HUES48 (cell line): ENCODE measurements at regions not wholly inside any gene's neighbourhood (a gene's known extent, or its start where the extent isn't known, plus 50 kb on each side); places are given as distances from the start of the nearest gene placed in this dataset.
"Not testable (repeated sequence)": the region's sequence is repeated elsewhere in the genome, so short reads cannot be mapped to it uniquely, and the experiment has no call there.

ENCODE experiments used
- H3K27ac ChIP-seq: one replicate; pipeline ENCODE4 v1.7.0; 2013; ENCODE audit warnings: low read depth, low read length, inconsistent platforms
- H3K27me3 ChIP-seq: 2 replicates; pipeline ENCODE4 v1.6.1; 2013; ENCODE audit warnings: mild to moderate bottlenecking, low read length; ENCODE audit not compliant: control insufficient read depth, insufficient read depth
- H3K36me3 ChIP-seq: 2 replicates; pipeline ENCODE4 v1.6.1; 2013; ENCODE audit warnings: low read length; ENCODE audit not compliant: control insufficient read depth, insufficient read depth
- H3K4me1 ChIP-seq: 2 replicates; pipeline ENCODE4 v1.6.1; 2013; ENCODE audit warnings: mild to moderate bottlenecking, low read length; ENCODE audit not compliant: control insufficient read depth, insufficient read depth
- H3K4me3 ChIP-seq: 2 replicates; pipeline ENCODE4 v1.5.1; 2013; ENCODE audit warnings: mild to moderate bottlenecking, low read depth, low read length
- H3K9ac ChIP-seq: 2 replicates; pipeline ENCODE4 v1.6.1; 2013; ENCODE audit warnings: mild to moderate bottlenecking, low read depth, low read length, moderate library complexity
- H3K9me3 ChIP-seq: 2 replicates; pipeline ENCODE4 v1.6.1; 2013; ENCODE audit warnings: low read length; ENCODE audit not compliant: control insufficient read depth, insufficient read depth

DNA sequence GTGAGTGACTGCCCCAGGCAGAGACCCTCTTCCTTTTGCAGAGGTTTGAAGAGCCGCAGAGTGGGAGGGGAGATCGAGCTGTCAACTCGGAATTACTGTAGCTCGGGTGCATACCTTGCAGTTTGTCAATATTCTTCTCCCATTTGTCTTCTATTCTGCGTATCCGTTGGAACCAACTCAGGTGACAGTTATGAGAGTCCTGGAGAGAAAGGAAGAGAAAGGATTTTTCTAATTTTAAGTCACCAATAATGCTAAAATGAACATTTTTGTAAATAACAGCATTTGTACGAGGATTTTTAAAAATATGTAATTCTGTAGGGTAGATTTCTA, 1393.4 kb downstream of the CDH12 start:
- Histone ChIP-seq H3K27ac (peak overlapping the region; percentile 42), H3K4me3 (peak overlapping the region; percentile 71)
- not testable (repeated sequence) for H3K27me3 ChIP-seq, H3K9ac ChIP-seq, H3K9me3 ChIP-seq, H3K4me1 ChIP-seq, H3K36me3 ChIP-seq

DNA sequence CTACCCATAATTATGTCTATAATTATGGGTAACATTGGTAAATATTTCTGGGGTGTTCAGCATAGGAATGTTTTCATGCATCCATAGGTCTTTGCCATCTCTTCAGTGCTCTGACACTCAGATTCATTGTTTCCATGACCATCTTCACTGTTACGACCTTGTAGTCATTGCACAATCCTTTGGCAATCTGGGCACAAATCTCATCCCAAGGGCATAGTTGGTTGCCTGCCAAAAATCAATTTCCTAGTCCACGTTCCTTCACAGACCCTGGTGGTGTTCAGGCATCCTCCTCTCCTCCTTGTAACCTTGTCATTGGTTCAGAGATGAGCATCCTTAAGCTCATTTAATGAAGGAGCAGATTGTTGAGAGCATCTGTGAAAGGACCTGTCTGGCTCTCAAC, 1400.7 kb downstream of the CDH12 start:
- no peak overlapping the region for H3K4me3 ChIP-seq
- H3K4me1 ChIP-seq = no peaks in the 10 kb centered on the region
- no peaks in the 10 kb centered on the region for H3K36me3 ChIP-seq
- H3K27ac ChIP-seq = no peak overlapping the region
- H3K9ac ChIP-seq = no peak overlapping the region
- H3K9me3 ChIP-seq = no peaks in the 10 kb centered on the region
- no peaks in the 10 kb centered on the region for H3K27me3 ChIP-seq

DNA sequence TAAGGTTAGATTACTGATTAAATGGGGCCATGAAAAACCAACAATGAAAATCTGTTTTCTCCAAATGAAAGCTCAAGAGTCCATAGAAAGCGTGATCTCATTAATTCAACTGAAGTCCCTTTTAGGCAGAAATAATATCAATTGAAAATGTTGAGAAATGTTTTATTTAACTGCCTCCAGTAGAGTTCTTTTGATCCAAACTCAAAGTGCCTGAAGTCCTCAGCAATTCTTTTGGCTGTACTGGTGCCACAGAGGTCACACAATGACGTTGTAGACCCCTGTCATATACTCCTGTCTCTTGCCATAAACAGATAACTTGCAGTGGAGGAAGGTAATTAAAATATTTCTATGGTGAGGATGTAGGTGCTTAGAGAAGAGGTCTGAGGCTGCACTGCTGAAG, 1420.5 kb downstream of the CDH12 start:
- no peak overlapping the region for H3K27ac ChIP-seq
- no peaks in the 10 kb centered on the region for H3K9me3 ChIP-seq
- H3K4me3 ChIP-seq = no peak overlapping the region
- H3K9ac ChIP-seq = no peak overlapping the region
- H3K4me1 ChIP-seq = no peaks in the 10 kb centered on the region
- no peaks in the 10 kb centered on the region for H3K36me3 ChIP-seq
- H3K27me3 ChIP-seq = no peaks in the 10 kb centered on the region

DNA sequence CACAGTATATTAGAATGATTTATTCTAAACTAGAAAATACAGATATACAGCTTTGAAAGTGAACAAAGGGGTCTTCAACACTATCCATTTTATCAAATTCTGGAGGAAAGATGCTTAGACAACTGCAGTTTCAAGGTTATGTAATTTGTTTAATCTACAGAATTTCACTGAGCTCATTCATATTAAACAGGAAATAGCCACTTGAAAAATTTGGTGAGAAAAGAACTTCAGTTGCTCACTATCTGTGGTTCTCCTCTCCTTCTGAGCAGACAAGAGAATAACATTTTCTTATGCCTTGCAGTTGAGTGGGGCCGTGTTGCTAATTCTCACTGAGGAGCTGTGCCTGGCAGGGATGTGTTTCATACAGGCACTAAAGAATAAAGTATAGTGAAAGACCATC, 1428.2 kb downstream of the CDH12 start:
- no peak overlapping the region for H3K4me3 ChIP-seq
- H3K27me3 ChIP-seq = no peaks in the 10 kb centered on the region
- H3K36me3 ChIP-seq = no peaks in the 10 kb centered on the region
- no peak overlapping the region for H3K9ac ChIP-seq
- H3K9me3 ChIP-seq = no peaks in the 10 kb centered on the region
- no peaks in the 10 kb centered on the region for H3K4me1 ChIP-seq
- H3K27ac ChIP-seq = no peak overlapping the region

DNA sequence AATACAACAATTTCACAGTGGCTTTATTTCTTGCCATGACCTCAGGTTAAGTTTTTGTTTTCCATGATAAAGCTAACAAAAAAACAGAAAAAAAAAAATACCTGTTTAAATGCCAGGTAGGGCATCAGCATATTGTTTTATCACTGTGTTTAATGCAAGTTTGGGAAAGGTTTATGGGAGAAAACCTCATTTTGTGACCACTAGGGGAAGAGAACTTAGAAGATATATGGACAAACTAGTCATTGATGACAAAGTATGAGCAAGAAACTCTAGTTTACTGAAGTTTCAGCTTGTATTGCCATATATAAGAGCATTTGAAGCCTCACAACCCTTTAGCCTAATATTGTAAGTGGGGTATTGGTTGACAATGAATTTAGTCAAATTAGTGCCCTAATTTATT, 1431.4 kb upstream of the CDH18 start:
- Histone ChIP-seq H3K9ac (no peak overlapping the region), H3K4me1 (no peaks in the 10 kb centered on the region), H3K9me3 (no peaks in the 10 kb centered on the region), H3K4me3 (no peak overlapping the region), H3K27me3 (no peaks in the 10 kb centered on the region), H3K27ac (no peak overlapping the region), H3K36me3 (no peaks in the 10 kb centered on the region)

DNA sequence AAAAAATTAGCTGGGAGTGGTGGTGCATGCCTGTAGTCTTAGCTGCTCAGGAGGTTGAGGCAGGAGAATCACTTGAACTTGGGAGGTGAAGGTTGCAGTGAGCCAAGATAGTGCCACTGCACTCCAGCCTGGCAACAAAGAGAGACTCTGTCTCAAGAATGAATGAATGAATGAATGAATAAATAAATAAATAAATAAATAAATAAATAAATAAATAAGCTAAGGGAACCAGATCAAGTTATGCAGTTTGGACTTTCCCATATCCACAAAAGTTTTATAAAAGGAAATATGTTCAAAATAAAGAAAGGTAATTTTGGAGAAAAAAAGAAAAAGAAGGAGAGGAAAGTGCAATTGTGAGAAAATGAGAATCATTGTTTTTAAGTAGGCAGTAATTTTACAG, 1414.1 kb upstream of the CDH18 start:
- not testable (repeated sequence) for H3K36me3 ChIP-seq, H3K27ac ChIP-seq, H3K27me3 ChIP-seq, H3K4me3 ChIP-seq, H3K4me1 ChIP-seq, H3K9ac ChIP-seq, H3K9me3 ChIP-seq

DNA sequence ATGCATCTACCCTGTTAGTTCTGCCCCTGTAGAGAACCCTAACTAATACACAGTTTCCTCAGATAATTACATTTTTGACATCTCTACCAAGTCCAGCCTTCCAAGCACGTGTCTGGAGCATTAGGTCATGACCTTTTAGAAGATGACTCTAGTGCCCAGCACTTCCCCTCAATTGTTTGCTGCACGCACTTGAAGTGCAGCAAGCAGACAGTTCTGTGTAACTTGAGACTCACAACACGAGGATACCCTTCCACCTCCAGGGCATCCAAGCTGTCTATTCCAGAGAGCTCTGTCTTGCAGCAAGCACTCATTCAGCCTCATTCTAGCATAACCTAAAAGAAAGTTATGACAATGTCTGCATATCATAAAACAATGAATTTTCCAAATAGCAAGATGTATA, 1410.5 kb upstream of the CDH18 start:
- Histone ChIP-seq H3K27me3 (no peaks in the 10 kb centered on the region), H3K9me3 (no peaks in the 10 kb centered on the region), H3K36me3 (no peaks in the 10 kb centered on the region), H3K9ac (no peak overlapping the region), H3K4me3 (no peak overlapping the region), H3K4me1 (no peaks in the 10 kb centered on the region), H3K27ac (no peak overlapping the region)

DNA sequence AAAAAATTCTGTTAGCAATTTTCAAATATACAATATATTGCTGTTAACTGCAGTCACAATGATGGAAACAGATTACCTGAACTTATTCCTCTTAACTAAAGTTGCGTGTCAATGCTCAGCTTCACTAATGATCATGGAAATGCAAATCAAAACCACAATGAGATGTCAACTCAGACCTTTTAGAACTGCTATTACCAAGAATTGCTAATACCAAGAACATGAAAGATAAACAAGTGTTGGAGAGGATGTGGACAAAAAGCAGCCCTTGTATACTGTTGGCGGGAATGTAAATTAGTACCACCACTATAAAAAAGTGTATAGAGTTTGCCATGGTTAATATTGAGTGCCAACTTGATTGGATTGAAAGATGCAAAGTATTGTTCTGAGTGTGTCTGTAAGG, 1409.7 kb upstream of the CDH18 start:
- H3K27me3 ChIP-seq = no peaks in the 10 kb centered on the region
- no peaks in the 10 kb centered on the region for H3K36me3 ChIP-seq
- no peaks in the 10 kb centered on the region for H3K9me3 ChIP-seq
- H3K9ac ChIP-seq = no peak overlapping the region
- H3K4me1 ChIP-seq = no peaks in the 10 kb centered on the region
- no peak overlapping the region for H3K27ac ChIP-seq
- H3K4me3 ChIP-seq = no peak overlapping the region

DNA sequence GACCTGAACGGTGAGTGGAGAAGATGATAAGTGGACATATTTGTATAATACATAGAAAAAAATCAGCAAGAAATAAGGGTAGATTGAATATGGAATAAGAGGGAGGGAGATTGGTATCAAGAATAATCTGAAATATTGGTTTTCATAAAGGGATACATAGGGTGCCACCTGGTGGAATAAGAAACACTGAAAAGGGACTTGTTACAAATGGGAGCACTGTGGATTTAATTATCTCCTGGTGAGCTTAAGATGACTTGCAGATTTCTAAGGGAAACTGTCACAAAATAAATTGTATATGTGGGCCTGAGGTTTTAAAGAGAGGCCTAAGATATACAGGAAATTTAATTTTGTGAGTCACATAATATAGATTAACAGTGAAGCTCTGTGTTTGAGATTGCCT, 1403.5 kb upstream of the CDH18 start:
- H3K4me1 ChIP-seq = no peaks in the 10 kb centered on the region
- H3K27ac ChIP-seq = no peak overlapping the region
- no peak overlapping the region for H3K9ac ChIP-seq
- H3K4me3 ChIP-seq = no peak overlapping the region
- H3K27me3 ChIP-seq = no peaks in the 10 kb centered on the region
- no peaks in the 10 kb centered on the region for H3K9me3 ChIP-seq
- no peaks in the 10 kb centered on the region for H3K36me3 ChIP-seq

DNA sequence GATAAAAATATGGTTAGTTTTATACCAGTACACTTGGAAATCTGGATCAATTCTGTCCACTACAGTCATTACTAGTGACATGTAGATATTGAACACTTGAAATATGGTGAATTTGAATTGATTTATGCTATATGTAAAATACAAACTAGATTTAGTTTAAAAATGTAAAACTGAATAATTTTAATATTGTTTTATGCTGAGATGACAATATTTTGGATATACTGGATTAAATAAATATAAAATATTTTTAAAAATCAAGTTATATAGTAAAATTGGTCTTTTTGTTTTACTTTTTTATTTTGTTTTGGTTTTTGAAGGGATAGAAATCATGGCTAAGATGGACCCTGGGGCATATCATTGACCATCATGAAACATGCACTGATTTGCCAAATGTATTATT, 1372.8 kb upstream of the CDH18 start:
- not testable (repeated sequence) for H3K27me3 ChIP-seq, H3K27ac ChIP-seq, H3K4me3 ChIP-seq, H3K4me1 ChIP-seq, H3K9ac ChIP-seq, H3K36me3 ChIP-seq, H3K9me3 ChIP-seq

DNA sequence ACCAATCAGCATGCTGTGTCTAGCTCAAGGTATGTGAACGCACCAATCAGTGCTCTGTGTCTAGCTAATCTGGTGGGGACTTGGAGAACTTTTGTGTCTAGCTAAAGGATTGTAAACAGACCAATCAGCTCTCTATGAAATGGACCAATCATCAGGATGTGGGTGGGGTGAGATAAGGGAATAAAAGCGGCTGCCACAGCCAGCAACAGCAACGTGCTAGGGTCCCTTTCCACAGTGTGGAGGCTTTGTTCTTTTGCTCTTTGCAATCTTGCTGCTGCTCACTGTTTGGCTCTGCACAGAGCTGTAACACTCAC, 1353.9 kb upstream of the CDH18 start:
- H3K9ac ChIP-seq, H3K4me1 ChIP-seq, H3K36me3 ChIP-seq, H3K9me3 ChIP-seq, H3K4me3 ChIP-seq, H3K27me3 ChIP-seq, H3K27ac ChIP-seq: not testable (repeated sequence)

DNA sequence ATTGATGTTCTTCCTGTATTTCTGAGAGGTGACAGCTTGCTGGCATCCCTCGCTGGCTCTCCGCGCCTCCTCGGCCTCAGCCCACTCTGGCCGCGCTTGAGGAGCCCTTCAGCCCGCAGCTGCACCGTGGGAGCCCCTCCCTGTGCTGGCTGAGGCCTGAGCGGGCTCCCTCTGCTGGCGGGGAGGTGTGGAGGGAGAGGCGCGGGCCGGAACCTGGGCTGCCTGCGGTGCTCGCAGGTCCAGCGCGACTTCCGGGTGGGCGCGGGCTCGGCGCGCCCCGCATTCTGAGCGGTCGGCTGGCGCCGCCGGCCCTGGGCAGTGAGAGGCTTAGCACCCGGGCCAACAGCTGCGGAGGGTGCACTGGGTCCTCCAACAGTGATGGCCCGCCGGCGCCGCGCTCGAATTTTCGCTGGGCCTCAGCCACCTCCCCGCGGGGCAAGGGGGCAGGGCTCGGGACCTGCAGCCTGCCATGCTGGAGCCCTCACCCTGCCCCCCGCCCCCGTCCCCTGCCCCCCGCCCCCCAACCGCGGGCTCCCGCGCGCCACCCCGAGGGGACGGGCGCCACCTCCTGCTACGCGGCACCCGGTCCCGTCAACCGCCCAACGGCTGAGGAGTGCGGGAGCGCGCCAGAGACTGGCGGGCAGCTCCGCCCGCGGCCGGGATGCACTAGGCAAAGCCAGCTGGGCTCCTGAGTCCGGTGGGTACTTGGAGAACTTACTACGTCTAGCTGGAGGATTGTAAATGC, 1353.4 kb upstream of the CDH18 start:
- not testable (repeated sequence) for H3K9me3 ChIP-seq, H3K9ac ChIP-seq, H3K4me1 ChIP-seq, H3K27ac ChIP-seq, H3K27me3 ChIP-seq, H3K36me3 ChIP-seq, H3K4me3 ChIP-seq
